GM18907 (cell line): ENCODE measurements at regions not wholly inside any gene's neighbourhood (a gene's known extent, or its start where the extent isn't known, plus 50 kb on each side); places are given as distances from the start of the nearest gene placed in this dataset.
A peak's percentile ranks its signal among the peaks of the same experiment; 100 is the strongest.

Source experiments
- ATAC-seq: cut with Tn5 transposase; IDR thresholded peaks from one replicate; pipeline ENCODE4 v1.9.1; 2021; ENCODE audit warnings: mild to moderate bottlenecking, moderate library complexity; ENCODE audit not compliant: unreplicated experiment

DNA sequence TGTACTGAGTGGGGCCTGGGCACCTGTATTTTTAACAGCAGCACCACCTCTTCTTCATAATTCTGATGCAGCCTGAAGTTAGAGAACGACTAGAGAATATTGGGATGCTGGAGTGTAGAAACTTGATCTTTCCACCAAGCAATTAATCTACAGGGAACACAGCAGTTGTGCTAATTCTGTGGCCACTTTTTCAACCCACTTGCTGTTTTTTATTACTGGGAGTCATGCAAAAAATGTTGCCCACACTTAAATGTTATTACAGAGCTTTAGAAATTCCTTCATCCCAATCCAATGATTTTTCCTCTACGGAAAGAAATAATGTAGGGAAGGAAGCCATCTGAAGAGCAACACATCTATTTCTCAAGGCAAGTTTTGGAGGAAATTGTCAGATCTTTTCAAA, 190.9 kb upstream of the TUT7 start:
- no peak for ATAC-seq

GRCh38 chr9:86541014-86541570, 186.9 kb upstream of the TUT7 start:
- ATAC-seq = no peak

GRCh38 chr9:86535406-86535915, 181.3 kb upstream of the TUT7 start:
- ATAC-seq = no peak

- ATAC-seq = no peak
These were observed 180.5 kb upstream of the TUT7 start for GRCh38 chr9:86534572-86535258.

DNA sequence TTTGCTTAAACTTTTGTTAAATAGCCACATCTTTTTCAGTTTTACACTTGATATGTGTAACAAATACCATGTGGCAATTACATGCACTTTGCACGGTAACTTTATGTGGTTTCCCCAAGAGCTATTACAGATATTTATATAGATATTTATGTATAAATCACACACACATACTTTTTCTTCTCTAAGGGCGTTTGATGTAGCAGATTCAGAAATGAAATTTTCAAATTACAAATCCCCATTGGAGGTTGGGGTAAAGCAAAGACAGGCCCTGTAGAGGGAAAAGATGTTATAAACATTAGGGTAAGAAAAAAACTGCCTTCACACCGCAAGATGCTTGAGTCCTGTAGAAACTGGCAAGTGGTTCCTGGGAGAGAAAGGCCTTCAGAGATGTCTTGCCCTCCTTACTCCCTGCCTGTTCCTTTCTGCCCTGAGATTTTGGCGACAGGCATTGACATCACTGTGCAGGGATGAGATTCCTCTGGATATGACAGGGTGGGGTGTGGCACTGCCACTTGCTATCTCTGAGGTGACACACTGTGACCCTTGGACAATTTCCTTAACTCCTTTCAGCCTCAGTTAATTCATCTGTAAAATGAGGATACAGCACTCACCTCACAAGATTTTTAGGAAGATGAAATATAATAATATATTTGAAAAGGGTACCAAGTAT, 177.9 kb upstream of the TUT7 start:
- no peak for ATAC-seq

DNA sequence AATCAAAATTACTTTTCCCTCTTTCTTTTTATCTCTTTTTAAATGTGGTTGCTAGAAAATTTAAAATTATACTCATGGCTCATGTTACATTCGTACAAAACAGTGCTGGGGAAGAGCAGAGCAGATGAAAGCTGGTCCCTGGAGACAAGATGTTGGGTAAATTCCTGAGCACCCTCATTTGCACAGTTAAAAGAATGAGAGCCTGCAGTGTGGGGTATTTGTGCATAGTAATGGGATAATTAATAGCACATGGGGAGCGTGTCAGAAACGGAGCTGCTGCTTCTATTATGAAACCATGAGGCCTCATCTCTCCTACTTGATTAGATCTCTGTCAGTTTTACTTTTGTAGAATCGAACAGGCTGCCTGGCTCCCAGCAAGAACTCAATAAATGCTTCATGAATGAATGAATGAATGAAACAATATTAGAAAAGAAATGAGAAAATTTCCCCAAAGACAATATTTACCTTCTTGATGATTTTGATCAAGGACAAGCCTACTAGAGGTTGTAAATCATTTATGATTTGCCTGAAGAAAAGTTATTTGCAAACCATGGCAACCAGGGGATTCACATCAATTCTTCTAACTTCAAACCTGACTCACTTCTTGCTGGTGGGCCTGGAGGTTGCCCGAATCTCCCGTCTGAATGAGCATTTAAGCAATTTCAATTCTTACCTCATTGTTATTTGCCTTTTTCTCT, 177.2 kb upstream of the TUT7 start:
- no peak for ATAC-seq

DNA sequence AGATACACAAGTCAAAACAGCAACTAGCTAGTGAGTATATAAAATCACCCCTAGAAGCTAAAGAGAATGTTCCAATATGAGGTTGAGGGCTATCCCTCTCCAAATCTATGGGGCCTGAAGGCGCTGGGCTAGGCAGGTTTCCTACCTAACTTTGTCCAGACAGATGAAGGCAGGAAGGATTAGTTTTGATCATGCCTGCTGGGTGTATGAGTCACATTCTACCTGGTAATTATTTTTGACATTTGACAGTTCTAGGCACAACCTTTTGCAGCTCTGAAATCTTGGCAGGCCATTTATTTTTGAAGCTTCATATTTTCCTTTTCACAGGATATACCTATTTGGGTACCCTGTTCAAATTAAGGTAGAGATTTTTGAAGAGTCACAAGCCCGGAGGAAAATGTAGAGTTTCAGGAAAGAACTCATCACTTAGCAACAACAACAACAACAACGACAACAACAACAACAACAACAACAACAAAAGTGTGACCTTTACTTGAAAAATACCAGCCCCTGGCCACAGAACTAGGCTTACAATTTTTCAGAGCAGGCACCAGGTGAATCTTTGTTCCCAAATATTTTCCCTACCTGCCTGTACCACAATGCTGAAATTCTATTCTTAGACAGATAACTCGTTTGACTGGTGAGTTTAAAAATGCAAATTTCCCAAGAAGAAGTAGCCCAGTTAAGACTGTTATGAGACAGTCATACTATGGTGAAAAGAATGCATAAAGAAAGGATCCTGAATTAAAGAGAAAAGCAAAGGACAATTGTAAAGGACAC, 175.5 kb upstream of the TUT7 start:
- ATAC-seq = no peak

DNA sequence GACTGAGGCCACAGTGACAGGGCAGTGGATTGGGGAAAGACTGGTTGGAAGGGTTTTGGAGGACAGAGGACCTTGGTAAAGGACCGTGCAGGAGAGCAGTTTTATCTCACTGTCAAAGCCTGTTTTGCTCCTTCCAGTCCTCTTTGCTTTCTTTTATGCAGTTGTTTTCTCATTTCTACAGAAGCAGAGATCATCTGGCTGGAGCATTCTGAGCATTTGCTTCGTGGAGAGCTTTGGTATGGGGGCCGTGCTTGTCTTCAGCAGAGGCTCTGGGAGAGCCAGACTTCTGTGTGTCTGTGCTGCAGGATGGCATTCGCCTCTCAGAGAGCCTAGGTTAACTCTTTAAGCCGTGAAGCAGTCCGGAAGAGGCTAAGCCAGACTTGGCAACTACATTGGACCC, 171.8 kb upstream of the TUT7 start:
- ATAC-seq = no peak

- no peak for ATAC-seq
These were observed 171.0 kb upstream of the TUT7 start for GRCh38 chr9:86525182-86525581.

DNA sequence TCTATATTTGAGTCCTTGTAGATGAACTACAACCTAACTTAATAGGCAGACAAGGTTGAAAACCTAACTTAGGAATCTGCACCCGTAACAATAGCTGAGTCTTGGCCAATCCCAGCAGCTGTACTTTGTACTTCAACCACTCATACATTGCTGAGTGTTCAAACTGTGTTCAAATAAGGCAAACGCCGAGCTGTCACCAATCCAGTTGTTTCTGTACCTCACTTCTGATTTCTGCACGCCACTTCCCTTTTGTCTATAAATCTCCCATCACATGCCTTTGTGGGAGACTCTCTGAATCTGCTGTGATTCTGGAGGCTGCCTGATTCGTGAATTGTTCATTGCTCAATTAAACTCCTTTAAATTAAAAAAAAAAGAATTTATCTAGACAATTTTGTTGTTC, 167.8 kb upstream of the TUT7 start:
- ATAC-seq = no peak

- ATAC-seq = no peak
These were observed 167.1 kb upstream of the TUT7 start for GRCh38 chr9:86521322-86521721.

DNA sequence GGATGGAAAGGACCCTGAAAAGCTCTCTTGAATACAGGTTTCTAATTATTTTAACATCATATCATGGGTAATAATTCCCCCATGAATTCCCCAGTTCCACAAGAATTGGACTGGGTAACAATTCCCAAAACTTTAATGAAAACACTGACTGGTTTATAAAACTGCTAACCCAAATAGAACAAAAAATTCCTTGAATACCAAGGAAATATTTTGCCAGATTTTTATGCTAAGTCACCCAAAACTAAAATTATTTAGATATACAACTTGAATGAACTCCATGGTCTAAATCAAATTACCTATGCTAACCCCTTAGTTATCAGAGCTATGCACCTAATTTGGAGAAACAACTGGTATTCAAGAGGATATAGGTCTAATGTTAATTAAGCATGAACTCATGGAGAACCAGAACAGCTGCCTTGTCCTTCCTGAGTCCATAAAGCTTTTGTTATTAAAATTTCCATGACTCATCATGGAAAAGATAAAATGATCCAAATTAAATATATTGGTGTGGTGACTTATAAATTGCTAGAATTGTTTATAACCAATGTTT, 164.9 kb upstream of the TUT7 start:
- no peak for ATAC-seq

- no peak for ATAC-seq
These were observed 163.3 kb upstream of the TUT7 start for GRCh38 chr9:86517475-86517874.

- no peak for ATAC-seq
These were observed 162.4 kb upstream of the TUT7 start for GRCh38 chr9:86516564-86516963.

DNA sequence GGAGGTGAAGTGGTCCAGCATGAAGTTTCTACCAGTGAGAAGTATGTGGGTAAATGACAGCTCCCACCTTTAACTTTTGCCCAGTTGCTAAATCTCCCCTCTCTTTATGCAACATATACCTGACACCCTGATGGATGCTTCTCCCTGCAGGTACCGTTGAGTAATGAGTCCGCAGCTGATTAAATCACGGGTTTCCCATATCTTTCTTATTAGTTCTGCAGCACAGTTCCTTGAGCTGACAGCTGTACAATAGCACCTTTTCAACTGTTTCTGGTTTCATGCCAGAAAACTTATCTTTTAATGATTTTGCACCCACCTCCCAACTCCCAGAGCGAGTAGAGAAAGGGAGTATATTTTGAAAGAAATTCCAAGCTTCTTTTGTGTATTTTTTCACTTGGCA, 161.0 kb upstream of the TUT7 start:
- no peak for ATAC-seq

GRCh38 chr9:86513429-86513828, 159.2 kb upstream of the TUT7 start:
- no peak for ATAC-seq

- ATAC-seq = no peak
These were observed 158.7 kb upstream of the TUT7 start for GRCh38 chr9:86512929-86513328.

DNA sequence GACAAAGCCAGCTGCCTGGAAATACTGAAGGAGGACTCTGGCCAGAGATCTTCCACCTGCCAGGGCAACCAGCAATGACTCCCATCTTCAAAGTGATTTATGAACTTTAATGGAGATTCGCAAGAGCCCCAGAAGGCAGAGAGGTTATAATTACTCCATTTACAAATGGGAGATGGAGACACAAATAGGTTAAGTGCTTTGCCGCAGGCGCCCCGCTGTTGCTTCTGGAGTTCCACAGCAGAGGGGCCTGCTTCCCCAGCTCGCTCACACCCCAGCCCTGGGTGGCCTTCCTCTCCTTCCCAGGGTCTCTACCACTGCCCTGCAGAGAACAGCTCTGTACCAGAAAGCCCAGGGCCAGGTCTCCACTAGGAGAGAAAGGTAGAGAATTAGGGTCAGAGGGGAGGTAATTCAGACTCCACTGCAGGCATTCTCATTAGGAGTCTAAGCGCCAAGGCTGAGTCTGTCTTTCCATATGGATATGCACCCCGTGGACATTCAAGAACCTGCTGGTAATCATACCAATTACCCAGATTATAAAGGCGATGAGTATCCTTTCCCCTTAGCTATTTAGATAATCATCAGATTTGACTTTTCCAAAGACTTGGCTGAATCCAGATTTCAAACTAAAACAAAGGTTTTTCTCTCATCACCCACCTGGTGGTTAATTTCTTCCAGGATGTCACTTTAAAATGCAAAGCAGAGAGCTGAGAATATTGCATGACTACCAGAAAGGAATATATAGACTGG, 157.6 kb upstream of the TUT7 start:
- ATAC-seq = no peak

DNA sequence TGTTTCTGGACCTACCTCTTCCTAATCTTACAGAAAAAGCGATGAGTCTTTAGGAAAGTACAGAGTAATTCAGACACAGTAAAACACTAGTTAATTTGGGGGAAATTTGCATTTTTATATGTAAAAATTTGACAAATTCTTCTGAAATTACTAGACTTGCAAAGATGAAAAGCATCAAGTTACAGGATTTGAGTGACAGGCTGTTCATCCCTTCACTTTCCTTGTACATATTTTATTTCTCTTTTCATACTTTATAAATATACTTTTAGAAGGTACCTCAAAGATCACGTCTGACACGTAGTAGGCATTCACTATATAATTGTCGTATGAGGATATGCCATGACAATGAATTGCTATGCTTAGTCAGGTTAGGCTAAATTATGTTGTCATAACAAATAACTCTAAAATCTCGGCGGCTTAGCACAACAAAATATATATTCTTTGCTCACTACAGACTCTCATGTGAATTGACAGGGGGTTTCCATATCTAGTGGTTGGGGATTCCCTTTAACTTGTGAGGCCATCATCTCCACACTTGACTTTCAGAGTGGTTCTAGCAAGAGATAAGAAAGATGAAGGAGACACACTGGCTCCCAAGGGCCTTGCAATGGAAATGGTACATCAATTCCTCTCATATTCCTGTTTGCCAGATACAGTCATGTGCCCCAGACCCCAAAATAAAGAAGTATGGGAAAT, 154.1 kb upstream of the TUT7 start:
- peak; percentile 82 for ATAC-seq
